Naive thymus-derived CD4-positive, alpha-beta T cell (primary cell): ENCODE measurements at regions not wholly inside any gene's neighbourhood (a gene's known extent, or its start where the extent isn't known, plus 50 kb on each side); places are given as distances from the start of the nearest gene placed in this dataset.

Source experiments
- ATAC-seq: fragments of 150-1000 bp; cut with Tn5 transposase; 2 replicates; pipeline ENCODE4 v1.10.0; 2021; ENCODE audit warnings: mild to moderate bottlenecking, moderate library complexity
- CTCF ChIA-PET: fragments of 350-600 bp; sonication (Branson Sonifier 250); formaldehyde crosslinking; loops from one replicate; lab custom pipeline; 2021; ENCODE audit warnings: antibody characterized with exemption; lab: Charles Lee
- POLR2A ChIA-PET: fragments of 350-600 bp; sonication (Branson Sonifier 250); formaldehyde crosslinking; loops from one replicate; lab custom pipeline; 2021; ENCODE audit warnings: antibody characterized with exemption, inconsistent platforms; lab: Charles Lee
- DNase-seq, 9 donors: peaks; one replicate each; pipeline versions ENCODE4 v3.0.0 to v3.0.0-alpha.2; 2020 to 2022; ENCODE audit warnings: mixed read lengths in 1 of 9
- H3K27ac ChIP-seq: one replicate; pipeline ENCODE4 v1.7.0; 2013; ENCODE audit warnings: mild to moderate bottlenecking, low read depth, low read length, moderate library complexity
- H3K27me3 ChIP-seq, 2 donors: one replicate each; pipeline ENCODE4 v1.7.0; 2013; ENCODE audit warnings: low read length in 2 of 2, mild to moderate bottlenecking in 2 of 2, moderate library complexity in 2 of 2; ENCODE audit not compliant: control insufficient read depth in 2 of 2, insufficient read depth in 2 of 2
- H3K36me3 ChIP-seq, 3 experiments: 1 replicate in 2 of 3; 2 replicates in 1 of 3; pipeline ENCODE4 v1.7.0; 2013; ENCODE audit warnings: low read length in 3 of 3, mild to moderate bottlenecking in 3 of 3, moderate library complexity in 1 of 3; ENCODE audit not compliant: insufficient read depth in 3 of 3, control insufficient read depth in 2 of 3
- H3K4me1 ChIP-seq, 2 donors: one replicate each; pipeline ENCODE4 v1.7.0; 2013; ENCODE audit warnings: low read length in 2 of 2, mild to moderate bottlenecking in 2 of 2, moderate library complexity in 1 of 2; ENCODE audit not compliant: control insufficient read depth in 2 of 2, insufficient read depth in 2 of 2
- H3K4me3 ChIP-seq: 2 replicates; pipeline ENCODE4 v1.7.0; 2013; ENCODE audit warnings: mild to moderate bottlenecking, low read length
- H3K9me3 ChIP-seq, 3 experiments: 1 replicate in 2 of 3; 2 replicates in 1 of 3; pipeline ENCODE4 v1.7.0; 2013; ENCODE audit warnings: low read length in 3 of 3; ENCODE audit not compliant: control insufficient read depth in 2 of 3
- H3K27ac Mint-ChIP-seq, 9 donors: one replicate each; pipeline ENCODE4 v1.8.0; 2020 to 2022; ENCODE audit warnings: mixed read lengths in 9 of 9, mild to moderate bottlenecking in 8 of 9, moderate library complexity in 5 of 9, inconsistent platforms in 2 of 9
- H3K27me3 Mint-ChIP-seq, 5 donors: one replicate each; pipeline ENCODE4 v1.8.0; 2021 to 2022; ENCODE audit warnings: mixed read lengths in 5 of 5, mild to moderate bottlenecking in 1 of 5
- H3K36me3 Mint-ChIP-seq, 5 donors: one replicate each; pipeline ENCODE4 v1.8.0; 2020 to 2022; ENCODE audit warnings: mixed read lengths in 5 of 5, mild to moderate bottlenecking in 3 of 5, inconsistent platforms in 1 of 5
- H3K4me1 Mint-ChIP-seq, 7 donors: one replicate each; pipeline ENCODE4 v1.8.0; 2020 to 2022; ENCODE audit warnings: mixed read lengths in 7 of 7, mild to moderate bottlenecking in 3 of 7, inconsistent platforms in 1 of 7
- H3K4me3 Mint-ChIP-seq, 10 donors: one replicate each; pipeline ENCODE4 v1.8.0; 2020 to 2022; ENCODE audit warnings: mild to moderate bottlenecking in 10 of 10, mixed read lengths in 10 of 10, moderate library complexity in 6 of 10, inconsistent platforms in 2 of 10
- H3K9me3 Mint-ChIP-seq, 11 donors: one replicate each; pipeline ENCODE4 v1.8.0; 2020 to 2022; ENCODE audit warnings: mixed read lengths in 11 of 11, mild to moderate bottlenecking in 4 of 11, inconsistent platforms in 1 of 11, moderate library complexity in 1 of 11
- intact Hi-C, 2 donors: fragments of 100-400 bp; cut with micrococcal nuclease; formaldehyde crosslinking; loops; one replicate each; pipeline ENCODE4 v1.15.1; 2023

DNA sequence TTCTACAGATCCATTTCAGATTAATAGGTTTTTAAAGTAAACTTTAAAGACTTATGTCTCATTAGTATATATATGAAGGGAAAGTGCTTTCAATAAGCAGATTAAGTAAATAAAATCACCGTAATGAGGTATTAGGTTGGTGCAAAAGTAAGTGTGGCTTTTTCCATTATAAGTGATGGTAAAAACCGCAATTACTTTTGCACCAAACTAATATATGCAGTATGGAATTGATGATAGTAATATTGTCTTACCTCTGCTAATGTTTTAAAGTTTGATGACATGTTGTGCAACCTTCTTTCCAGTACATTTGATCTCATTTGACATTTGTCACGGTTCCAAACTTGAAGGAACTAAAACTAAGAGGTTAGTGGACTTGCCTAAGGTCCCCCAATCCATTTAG is 1819.3 kb downstream of the PCDH9 start:
- ATAC-seq (no peak), DNase-seq (no peak)
- intact Hi-C loops = no loop called here
- Histone ChIP-seq H3K9me3 (no peaks in the 10 kb centered on the region), H3K4me3 (no peak overlapping the region), H3K27me3 (no peaks in the 10 kb centered on the region), H3K27ac (no peak overlapping the region), H3K36me3 (no peaks in the 10 kb centered on the region), H3K4me1 (no peaks in the 10 kb centered on the region)
- no peaks in the 10 kb centered on the region for H3K36me3 Mint-ChIP-seq
- H3K27me3 Mint-ChIP-seq = no peaks in the 10 kb centered on the region
- no peak overlapping the region for H3K27ac Mint-ChIP-seq
- H3K4me3 Mint-ChIP-seq = no peak overlapping the region
- H3K4me1 Mint-ChIP-seq = no peaks in the 10 kb centered on the region
- peaks cover 0 to 23% (median 3%) of the 10 kb centered on the region in 11 donors for H3K9me3 Mint-ChIP-seq
- CTCF ChIA-PET = no interaction called here
- POLR2A ChIA-PET = no interaction called here

DNA sequence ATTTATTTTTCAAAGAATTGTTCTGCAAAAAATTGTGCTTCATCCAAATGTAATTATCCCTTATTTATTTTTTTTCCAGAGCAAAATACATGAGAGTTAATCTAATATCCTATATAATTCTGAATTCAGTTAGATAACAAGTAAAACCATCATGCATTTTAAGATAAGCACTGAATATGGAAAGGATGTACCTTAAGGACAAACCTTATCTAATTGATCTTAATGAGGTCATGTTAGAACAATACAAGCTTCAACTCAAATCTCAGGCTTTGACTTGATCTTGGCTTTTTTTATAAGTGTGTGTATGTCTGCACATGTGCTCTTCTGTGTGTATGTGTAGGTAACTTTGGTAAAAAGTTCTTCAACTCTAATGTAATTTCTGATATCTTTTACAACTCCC is 1828.8 kb downstream of the PCDH9 start:
- intact Hi-C loops = no loop called here
- H3K9me3 Mint-ChIP-seq = peaks cover 0 to 11% (median 4%) of the 10 kb centered on the region in 11 donors
- H3K27me3 Mint-ChIP-seq = no peaks in the 10 kb centered on the region
- no peaks in the 10 kb centered on the region for H3K4me1 Mint-ChIP-seq
- no peaks in the 10 kb centered on the region for H3K4me1 ChIP-seq
- DNase-seq (no peak), ATAC-seq (no peak)
- H3K9me3 ChIP-seq = no peaks in the 10 kb centered on the region
- H3K27me3 ChIP-seq = no peaks in the 10 kb centered on the region
- no peaks in the 10 kb centered on the region for H3K36me3 Mint-ChIP-seq
- CTCF ChIA-PET = interaction anchor here (0.6 kb wide), 1 partner anchor 17 kb away, joined by 3 read pairs; no protein-coding TSS in a partner anchor
- no peak overlapping the region for H3K4me3 ChIP-seq
- H3K4me3 Mint-ChIP-seq = no peak overlapping the region
- POLR2A ChIA-PET = no interaction called here
- no peak overlapping the region for H3K27ac Mint-ChIP-seq
- no peaks in the 10 kb centered on the region for H3K36me3 ChIP-seq
- no peak overlapping the region for H3K27ac ChIP-seq

DNA sequence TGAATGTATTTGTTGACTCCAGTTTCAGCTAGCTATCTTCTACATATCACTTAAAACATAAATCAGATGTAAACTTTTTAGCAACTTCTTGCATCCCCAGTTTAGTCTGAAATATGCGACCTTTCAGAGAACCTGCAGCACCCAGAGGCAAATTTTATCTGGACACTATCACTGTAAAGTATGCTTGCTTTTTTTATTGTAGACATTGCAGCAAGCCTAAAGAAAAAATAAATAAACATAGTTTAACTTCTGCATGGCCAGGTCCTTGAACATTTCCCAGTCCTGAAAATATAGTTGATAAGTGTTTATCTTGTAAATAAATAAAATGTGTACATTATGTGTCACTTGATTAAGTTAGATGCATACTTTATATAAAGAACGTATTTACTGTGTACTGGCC is 1829.4 kb downstream of the PCDH9 start:
- Mint-ChIP-seq H3K9me3 (peaks cover 0 to 11% (median 4%) of the 10 kb centered on the region in 11 donors), H3K36me3 (no peaks in the 10 kb centered on the region), H3K27ac (no peak overlapping the region), H3K4me1 (no peaks in the 10 kb centered on the region), H3K27me3 (no peaks in the 10 kb centered on the region), H3K4me3 (no peak overlapping the region)
- intact Hi-C loops = no loop called here
- Histone ChIP-seq H3K27ac (no peak overlapping the region), H3K36me3 (no peaks in the 10 kb centered on the region), H3K27me3 (no peaks in the 10 kb centered on the region), H3K4me1 (no peaks in the 10 kb centered on the region), H3K4me3 (no peak overlapping the region), H3K9me3 (no peaks in the 10 kb centered on the region)
- ChIA-PET POLR2A (no interaction called here), CTCF (no interaction called here)
- DNase-seq (no peak), ATAC-seq (no peak)

DNA sequence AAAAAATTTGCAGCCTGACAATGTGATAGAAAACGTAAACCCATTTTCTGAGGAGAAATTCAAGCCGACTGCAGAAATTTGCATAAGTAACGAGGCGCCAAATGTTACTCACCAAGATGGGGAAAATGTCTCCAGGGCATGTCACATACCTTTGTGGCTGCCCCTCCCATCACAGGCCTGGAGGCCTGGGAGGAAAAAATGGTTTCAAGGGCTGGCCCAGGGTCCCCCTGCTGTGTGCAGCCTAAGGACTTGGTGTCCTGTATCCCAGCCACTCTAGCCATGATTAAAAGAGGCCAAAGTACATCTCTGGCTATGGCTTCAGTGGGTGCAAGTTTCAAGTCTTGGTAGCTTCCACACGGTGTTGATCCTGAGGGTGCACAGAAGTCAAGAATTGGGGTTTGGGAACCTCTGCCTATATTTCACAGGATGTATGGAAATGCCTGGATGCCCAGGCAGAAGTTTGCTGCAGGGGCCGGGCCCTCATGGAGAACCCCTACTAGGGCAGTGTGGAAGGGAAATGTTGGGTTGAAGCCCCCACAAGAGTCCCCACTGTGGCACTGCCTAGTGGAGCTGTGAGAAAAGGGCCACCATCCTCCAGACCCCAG is 1842.3 kb downstream of the PCDH9 start:
- ChIA-PET POLR2A (no interaction called here), CTCF (no interaction called here)
- ATAC-seq (no peak), DNase-seq (no peak)
- Mint-ChIP-seq H3K4me3 (no peak overlapping the region), H3K9me3 (peaks cover 0 to 43% (median 11%) of the 10 kb centered on the region in 11 donors), H3K27me3 (no peaks in the 10 kb centered on the region), H3K27ac (no peak overlapping the region), H3K36me3 (peaks cover 0 to 4% (median 0%) of the 10 kb centered on the region in 5 donors), H3K4me1 (no peaks in the 10 kb centered on the region)
- intact Hi-C loops = no loop called here
- Histone ChIP-seq H3K27me3 (no peaks in the 10 kb centered on the region), H3K27ac (no peak overlapping the region), H3K4me3 (no peak overlapping the region), H3K4me1 (no peaks in the 10 kb centered on the region), H3K9me3 (no peaks in the 10 kb centered on the region), H3K36me3 (no peaks in the 10 kb centered on the region)

DNA sequence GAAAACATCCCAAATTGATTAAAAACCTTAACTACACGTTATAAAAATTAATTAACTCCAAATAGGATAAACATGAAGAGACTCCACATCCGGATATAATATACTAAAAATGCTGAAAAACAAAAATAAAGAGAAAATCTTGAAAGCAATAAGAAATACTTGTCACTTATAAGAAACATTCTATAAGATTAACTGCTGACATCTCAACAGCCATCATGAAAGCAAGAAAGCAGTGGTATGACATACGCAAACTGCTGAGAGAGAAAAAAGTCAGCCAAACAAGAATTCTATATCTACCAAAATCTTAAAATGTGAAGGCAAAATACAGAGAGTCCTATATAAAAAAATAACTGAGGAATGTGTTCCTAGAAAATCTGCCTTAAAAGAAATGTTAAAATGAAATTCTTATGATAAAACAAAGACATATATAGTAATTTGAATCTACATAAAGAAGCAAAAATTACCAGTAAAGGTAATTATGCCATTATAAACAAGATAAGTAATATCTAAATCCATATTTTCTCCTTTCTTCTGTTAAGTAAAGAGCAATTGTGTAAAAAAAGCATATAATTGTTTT is 1851.1 kb downstream of the PCDH9 start:
- no peak overlapping the region for H3K27ac Mint-ChIP-seq
- H3K4me3 Mint-ChIP-seq = no peak overlapping the region
- no peak for ATAC-seq
- Histone ChIP-seq H3K9me3 (no peaks in the 10 kb centered on the region), H3K4me3 (no peak overlapping the region), H3K4me1 (no peaks in the 10 kb centered on the region), H3K27ac (no peak overlapping the region), H3K27me3 (no peaks in the 10 kb centered on the region), H3K36me3 (no peaks in the 10 kb centered on the region)
- no peak for DNase-seq
- CTCF ChIA-PET = no interaction called here
- H3K9me3 Mint-ChIP-seq = peaks cover 0 to 29% (median 12%) of the 10 kb centered on the region in 11 donors
- POLR2A ChIA-PET = no interaction called here
- H3K4me1 Mint-ChIP-seq = no peaks in the 10 kb centered on the region
- no peaks in the 10 kb centered on the region for H3K27me3 Mint-ChIP-seq
- H3K36me3 Mint-ChIP-seq = no peaks in the 10 kb centered on the region
- intact Hi-C loops = no loop called here

DNA sequence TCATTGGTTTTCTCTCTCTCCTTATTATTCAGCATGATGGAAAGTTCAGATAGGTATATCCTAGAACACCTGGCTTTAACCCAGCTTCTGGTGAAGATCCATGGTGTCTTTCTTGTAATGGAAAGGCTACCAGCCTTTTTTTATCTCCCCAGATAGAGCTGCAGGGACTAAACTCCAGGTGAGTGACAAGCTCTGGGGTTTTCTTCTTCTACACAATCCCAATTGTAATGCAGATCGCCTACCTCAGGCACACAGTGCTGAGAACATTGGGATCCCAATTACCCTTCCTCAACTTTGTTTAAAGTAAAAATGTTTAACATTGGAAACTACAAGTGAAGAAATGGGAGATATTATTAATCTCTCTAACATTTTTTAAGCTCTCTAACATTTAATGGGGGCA is 1851.7 kb downstream of the PCDH9 start:
- no peak for ATAC-seq
- H3K4me3 Mint-ChIP-seq = no peak overlapping the region
- no peak for DNase-seq
- Histone ChIP-seq H3K36me3 (no peaks in the 10 kb centered on the region), H3K4me1 (no peaks in the 10 kb centered on the region), H3K27ac (no peak overlapping the region), H3K9me3 (no peaks in the 10 kb centered on the region), H3K27me3 (no peaks in the 10 kb centered on the region), H3K4me3 (no peak overlapping the region)
- H3K4me1 Mint-ChIP-seq = no peaks in the 10 kb centered on the region
- H3K9me3 Mint-ChIP-seq = peaks cover 0 to 24% (median 11%) of the 10 kb centered on the region in 11 donors
- no peaks in the 10 kb centered on the region for H3K27me3 Mint-ChIP-seq
- CTCF ChIA-PET = no interaction called here
- no peak overlapping the region for H3K27ac Mint-ChIP-seq
- H3K36me3 Mint-ChIP-seq = no peaks in the 10 kb centered on the region
- intact Hi-C loops = no loop called here
- POLR2A ChIA-PET = no interaction called here

DNA sequence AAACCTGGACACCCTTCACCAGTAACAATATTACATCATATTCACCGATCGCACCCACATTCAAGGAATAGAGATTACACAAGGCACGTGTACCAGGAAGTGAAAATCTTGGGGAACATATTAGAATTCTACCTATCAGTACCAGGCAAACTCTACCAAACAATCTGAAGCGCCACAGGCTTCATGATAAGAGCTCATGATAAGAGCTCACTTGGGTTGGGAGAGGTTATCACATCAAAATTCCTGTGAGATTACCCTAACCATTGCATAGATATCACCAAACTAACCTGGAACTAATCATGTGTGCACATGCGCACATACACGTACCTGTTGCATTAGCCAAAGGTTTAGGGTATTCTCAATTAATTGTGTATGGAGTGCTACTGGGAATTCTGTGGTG is 1861.3 kb downstream of the PCDH9 start:
- ChIA-PET CTCF (interaction anchor here (0.7 kb wide), 1 partner anchor 21 kb away, joined by 3 read pairs; no protein-coding TSS in a partner anchor), POLR2A (no interaction called here)
- H3K4me1 ChIP-seq = no peaks in the 10 kb centered on the region
- no peaks in the 10 kb centered on the region for H3K9me3 ChIP-seq
- DNase-seq (no peak), ATAC-seq (no peak)
- H3K27ac Mint-ChIP-seq = no peak overlapping the region
- intact Hi-C loops = no loop called here
- H3K4me1 Mint-ChIP-seq = no peaks in the 10 kb centered on the region
- H3K36me3 ChIP-seq = no peaks in the 10 kb centered on the region
- H3K27me3 ChIP-seq = no peaks in the 10 kb centered on the region
- no peaks in the 10 kb centered on the region for H3K36me3 Mint-ChIP-seq
- H3K4me3 ChIP-seq = no peak overlapping the region
- peaks cover 0 to 25% (median 10%) of the 10 kb centered on the region in 11 donors for H3K9me3 Mint-ChIP-seq
- no peak overlapping the region for H3K4me3 Mint-ChIP-seq
- H3K27ac ChIP-seq = no peak overlapping the region
- no peaks in the 10 kb centered on the region for H3K27me3 Mint-ChIP-seq
